Esophagus muscularis mucosa (tissue), 4 donors: ENCODE measurements at regions not wholly inside any gene's neighbourhood (a gene's known extent, or its start where the extent isn't known, plus 50 kb on each side); places are given as distances from the start of the nearest gene placed in this dataset.
"Not testable (repeated sequence)": the region's sequence is repeated elsewhere in the genome, so short reads cannot be mapped to it uniquely, and the experiment has no call there.

Experiments
- DNase-seq: peaks from one replicate; pipeline ENCODE4 v3.0.0-alpha.2; 2017; ENCODE audit errors: extremely low spot score
- H3K27ac ChIP-seq, 4 donors: fragments of 200-600 bp; sonication (generic); replicated peaks in 1 of 4; 1 replicate in 3 of 4; 2 replicates in 1 of 4; pipeline ENCODE4 v1.5.1; 2016 to 2019; ENCODE audit warnings: mild to moderate bottlenecking in 1 of 4
- H3K27me3 ChIP-seq, 4 donors: fragments of 200-600 bp; sonication (generic); one replicate each; pipeline versions ENCODE4 v1.5.1 to v1.6.0; 2016 to 2019
- H3K36me3 ChIP-seq, 4 donors: fragments of 200-600 bp; sonication (generic); one replicate each; pipeline ENCODE4 v1.5.1; 2016 to 2019
- H3K4me1 ChIP-seq, 4 donors: fragments of 200-600 bp; sonication (generic); one replicate each; pipeline ENCODE4 v1.5.1; 2016 to 2019
- H3K4me3 ChIP-seq, 4 donors: fragments of 200-600 bp; sonication (generic); 1 replicate in 2 of 4; 2 replicates in 2 of 4; pipeline ENCODE4 v1.5.1; 2016 to 2019; ENCODE audit warnings: mild to moderate bottlenecking in 4 of 4, moderate library complexity in 1 of 4
- H3K9me3 ChIP-seq, 4 donors: fragments of 200-600 bp; sonication (generic); 1 replicate in 3 of 4; 2 replicates in 1 of 4; pipeline ENCODE4 v1.5.1; 2016 to 2019
- EP300 ChIP-seq: sonication (generic); formaldehyde crosslinking; IDR thresholded peaks from one replicate; pipeline ENCODE4 v1.6.1; 2017; ENCODE audit warnings: antibody characterized with exemption
- POLR2A ChIP-seq: fragments of 450-650 bp; IDR thresholded peaks from one replicate; pipeline ENCODE4 v1.6.1; 2017; ENCODE audit warnings: antibody characterized with exemption, moderate library complexity, mild to moderate bottlenecking, low read depth
- POLR2AphosphoS5 ChIP-seq, 2 donors: sonication (generic); formaldehyde crosslinking; IDR thresholded peaks; one replicate each; pipeline ENCODE4 v1.6.1; 2017; ENCODE audit warnings: antibody characterized with exemption in 2 of 2
- whole genome bisulfite sequencing: methylation state at CpG from one replicate; pipeline ENCODE4 v1.1.5; 2018; 5-methylcytosine and 5-hydroxymethylcytosine counted together
- intact Hi-C: fragments of 100-400 bp; cut with DNase I; formaldehyde crosslinking; loops from one replicate; pipeline ENCODE4 v1.15.1; 2023
- TF ChIP-seq, protein P1 (sequence below), 3 experiments: fragments of 200-600 bp in 2 of 3; fragments of 450-650 bp in 1 of 3; sonication (generic) in 2 of 3; IDR thresholded peaks; one replicate each; pipeline ENCODE4 v1.5.1; 2017 to 2019; ENCODE audit warnings: antibody characterized with exemption in 3 of 3, mild to moderate bottlenecking in 2 of 3, moderate library complexity in 1 of 3

DNA sequence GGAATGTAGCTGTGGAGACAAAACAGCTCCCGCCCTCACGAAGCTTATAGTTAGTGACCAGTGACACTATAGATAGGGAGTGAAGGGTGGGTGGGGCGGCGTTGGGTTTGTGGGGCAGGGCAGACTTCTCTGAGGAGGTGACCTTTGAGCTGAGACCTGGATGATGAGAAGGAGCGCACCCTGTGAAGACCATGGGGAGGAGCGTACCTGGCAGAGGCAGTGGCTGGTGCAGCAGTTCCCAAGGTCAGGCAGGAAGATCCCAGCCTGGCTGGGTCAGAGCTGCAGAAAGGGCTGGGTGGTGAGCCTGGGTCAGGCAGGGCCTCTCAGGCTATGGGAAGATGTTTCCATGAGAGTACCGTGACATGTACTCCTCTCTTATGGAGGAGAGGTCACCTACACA is 135.0 kb upstream of the RCN1 start:
- TF ChIP-seq POLR2A (no peak), POLR2AphosphoS5 (IDR thresholded peaks at IDR 0.05) (no peak), EP300 (no peak)
- TF ChIP-seq, protein P1, sequence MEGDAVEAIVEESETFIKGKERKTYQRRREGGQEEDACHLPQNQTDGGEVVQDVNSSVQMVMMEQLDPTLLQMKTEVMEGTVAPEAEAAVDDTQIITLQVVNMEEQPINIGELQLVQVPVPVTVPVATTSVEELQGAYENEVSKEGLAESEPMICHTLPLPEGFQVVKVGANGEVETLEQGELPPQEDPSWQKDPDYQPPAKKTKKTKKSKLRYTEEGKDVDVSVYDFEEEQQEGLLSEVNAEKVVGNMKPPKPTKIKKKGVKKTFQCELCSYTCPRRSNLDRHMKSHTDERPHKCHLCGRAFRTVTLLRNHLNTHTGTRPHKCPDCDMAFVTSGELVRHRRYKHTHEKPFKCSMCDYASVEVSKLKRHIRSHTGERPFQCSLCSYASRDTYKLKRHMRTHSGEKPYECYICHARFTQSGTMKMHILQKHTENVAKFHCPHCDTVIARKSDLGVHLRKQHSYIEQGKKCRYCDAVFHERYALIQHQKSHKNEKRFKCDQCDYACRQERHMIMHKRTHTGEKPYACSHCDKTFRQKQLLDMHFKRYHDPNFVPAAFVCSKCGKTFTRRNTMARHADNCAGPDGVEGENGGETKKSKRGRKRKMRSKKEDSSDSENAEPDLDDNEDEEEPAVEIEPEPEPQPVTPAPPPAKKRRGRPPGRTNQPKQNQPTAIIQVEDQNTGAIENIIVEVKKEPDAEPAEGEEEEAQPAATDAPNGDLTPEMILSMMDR (IDR thresholded peaks at IDR 0.05) = no peak
- Histone ChIP-seq H3K27me3 (no peaks in the 10 kb centered on the region), H3K36me3 (no peaks in the 10 kb centered on the region), H3K9me3 (no peaks in the 10 kb centered on the region), H3K27ac (no peak overlapping the region), H3K4me1 (peaks cover 0 to 18% (median 9%) of the 10 kb centered on the region in 4 donors), H3K4me3 (no peak overlapping the region)
- DNase-seq = no peak
- intact Hi-C loops = no loop called here
- WGBS = 93% methylated on average over 7 of the region's 7 CpGs

DNA sequence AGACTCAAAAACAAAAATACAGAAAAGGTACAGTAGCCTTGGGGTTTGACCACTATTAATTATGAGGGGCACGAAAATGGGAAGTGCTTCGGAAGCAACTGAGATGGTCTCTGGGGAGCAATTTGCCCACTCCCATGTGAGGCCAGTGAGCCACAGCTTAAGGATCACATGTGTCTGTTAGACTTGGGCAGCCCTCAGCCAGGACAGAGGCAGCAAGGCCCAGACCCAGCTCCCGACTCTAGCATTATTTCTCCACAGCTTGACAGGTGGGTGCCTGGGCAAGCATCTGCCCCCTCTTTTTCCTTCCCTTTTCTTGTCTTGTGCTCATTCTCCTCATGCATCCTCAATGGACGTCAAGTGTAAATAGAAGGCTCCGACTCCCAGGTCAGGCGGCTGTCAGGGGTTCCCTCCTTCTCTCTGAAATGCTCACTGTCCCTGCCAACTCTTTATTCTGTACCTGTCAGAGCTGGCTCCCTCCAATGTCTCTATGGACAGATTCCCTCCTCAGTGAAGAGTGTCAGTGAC is 137.0 kb upstream of the RCN1 start:
- WGBS = 82% methylated on average over 6 of the region's 6 CpGs
- no peaks in the 10 kb centered on the region for H3K9me3 ChIP-seq
- no peaks in the 10 kb centered on the region for H3K27me3 ChIP-seq
- no peak overlapping the region for H3K4me3 ChIP-seq
- H3K4me1 ChIP-seq = peaks cover 0 to 9% (median 9%) of the 10 kb centered on the region in 4 donors
- TF ChIP-seq EP300 = no peak
- TF ChIP-seq POLR2AphosphoS5 (IDR thresholded peaks at IDR 0.05) = no peak
- no peak for TF ChIP-seq POLR2A
- TF ChIP-seq, protein P1 (IDR thresholded peaks at IDR 0.05) = no peak
- no peak overlapping the region for H3K27ac ChIP-seq
- DNase-seq = no peak
- intact Hi-C loops = no loop called here
- H3K36me3 ChIP-seq = no peaks in the 10 kb centered on the region

DNA sequence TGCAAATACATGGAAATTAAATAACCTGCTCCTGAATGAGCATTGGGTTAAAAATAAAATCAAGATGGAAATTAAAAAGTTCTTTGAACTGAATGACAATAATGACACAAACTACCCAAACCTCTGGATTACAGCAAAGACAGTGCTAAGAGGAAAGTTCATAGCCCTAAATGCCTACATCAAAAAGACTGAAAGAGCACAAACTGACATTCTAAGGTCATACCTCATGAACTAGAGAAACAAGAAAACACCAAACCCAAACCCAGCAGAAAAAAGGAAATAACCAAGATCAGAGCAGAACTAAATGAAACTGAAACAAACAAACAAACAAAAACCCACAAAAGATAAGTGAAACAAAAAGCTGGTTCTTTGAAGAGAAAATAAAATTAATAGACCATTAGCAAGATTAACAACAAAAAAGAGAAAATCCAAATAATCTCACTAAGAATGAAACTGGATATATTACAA is 138.6 kb upstream of the PAX6 start:
- H3K9me3 ChIP-seq, H3K4me1 ChIP-seq, H3K27me3 ChIP-seq, intact Hi-C loops, H3K4me3 ChIP-seq, DNase-seq, H3K27ac ChIP-seq, H3K36me3 ChIP-seq: not testable (repeated sequence)

DNA sequence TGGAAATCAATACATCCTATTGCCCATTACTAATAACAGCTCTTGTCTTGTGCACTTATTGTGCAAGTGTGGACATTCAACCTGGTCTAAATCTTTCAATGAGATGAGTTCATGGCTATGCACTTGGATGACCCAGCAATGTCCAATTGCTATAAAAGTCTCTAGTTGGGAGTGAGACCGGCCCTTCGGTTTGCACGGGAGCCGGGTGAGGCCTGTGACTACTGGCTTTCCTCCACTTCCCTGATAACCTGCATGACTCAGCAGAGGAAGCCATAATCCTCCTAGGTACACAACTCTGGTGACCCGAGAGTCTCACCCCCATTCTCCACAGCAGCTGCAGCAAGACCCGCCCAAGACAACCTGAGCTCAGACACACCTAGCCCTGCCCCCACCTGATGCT is 135.9 kb upstream of the PAX6 start:
- Histone ChIP-seq H3K27ac (no peak overlapping the region), H3K36me3 (no peaks in the 10 kb centered on the region), H3K4me1 (no peaks in the 10 kb centered on the region), H3K27me3 (no peaks in the 10 kb centered on the region), H3K4me3 (no peak overlapping the region), H3K9me3 (peaks cover 0 to 4% (median 0%) of the 10 kb centered on the region in 4 donors)
- TF ChIP-seq EP300 (no peak), POLR2AphosphoS5 (IDR thresholded peaks at IDR 0.05) (no peak), POLR2A (no peak)
- TF ChIP-seq, protein P1 (IDR thresholded peaks at IDR 0.05) = no peak
- 88% methylated on average over 6 of the region's 6 CpGs for WGBS
- DNase-seq = peak; percentile 66
- intact Hi-C loops = no loop called here

DNA sequence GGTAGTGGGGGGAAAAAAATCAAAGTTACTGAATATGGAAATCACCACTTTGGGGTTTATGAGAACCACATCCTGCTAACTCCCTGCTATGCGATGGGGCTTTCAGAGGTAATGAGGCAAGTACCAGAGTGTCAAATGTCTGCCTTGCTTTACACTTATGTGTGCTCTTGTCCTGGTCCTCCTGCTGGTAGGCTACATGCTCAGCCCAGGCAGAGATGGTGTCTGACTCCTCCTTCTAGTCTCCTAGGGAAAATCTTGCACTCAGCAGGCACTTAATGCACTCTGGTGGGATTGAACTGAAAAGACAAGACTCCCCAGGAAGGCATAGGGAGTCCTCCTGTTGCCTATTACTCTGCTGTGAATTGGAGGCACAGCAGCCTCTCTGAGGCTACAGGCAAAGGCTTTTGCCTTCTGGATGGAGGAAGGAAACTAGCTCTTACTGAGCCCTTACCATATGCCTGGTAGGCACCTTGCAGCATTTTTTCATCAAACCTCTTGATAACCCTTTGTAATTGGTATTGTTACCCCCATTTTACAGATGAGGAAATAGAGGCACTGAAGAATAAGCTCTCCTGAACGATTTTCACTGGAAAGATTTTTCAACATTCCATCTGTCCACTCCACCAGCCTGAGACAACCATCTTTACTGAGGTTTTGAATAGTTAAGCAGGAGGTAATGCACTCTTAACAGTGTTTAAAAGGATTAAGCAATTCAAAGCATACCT is 132.1 kb upstream of the PAX6 start:
- Histone ChIP-seq H3K27ac (no peak overlapping the region), H3K4me1 (peaks cover 0 to 5% (median 0%) of the 10 kb centered on the region in 4 donors), H3K9me3 (peaks cover 0 to 4% (median 0%) of the 10 kb centered on the region in 4 donors), H3K27me3 (no peaks in the 10 kb centered on the region), H3K36me3 (no peaks in the 10 kb centered on the region), H3K4me3 (no peak overlapping the region)
- TF ChIP-seq EP300 (no peak), POLR2AphosphoS5 (IDR thresholded peaks at IDR 0.05) (no peak), POLR2A (no peak)
- TF ChIP-seq, protein P1 (IDR thresholded peaks at IDR 0.05) = no peak
- peak; percentile 74 for DNase-seq
- WGBS = 48% methylated on average over 2 of the region's 2 CpGs
- intact Hi-C loops = no loop called here
